ENCODE measurements at regions not wholly inside any gene's neighbourhood (a gene's known extent, or its start where the extent isn't known, plus 50 kb on each side); places are given as distances from the start of the nearest gene placed in this dataset.

- TF ChIP-seq CTCF (IDR thresholded peaks at IDR 0.05) (no peak), POLR2AphosphoS2 (conservative IDR thresholded peaks at IDR 0.05; ENCODE audit: low read length) (no peak), HDAC2 (IDR thresholded peaks at IDR 0.05) (no peak), JUNB (IDR thresholded peaks at IDR 0.05) (no peak), KDM5A (IDR thresholded peaks at IDR 0.05) (no peak), CHD4 (IDR thresholded peaks at IDR 0.05; ENCODE audit: borderline replicate concordance) (no peak)
Observed at GRCh38 chr2:121014876-121015275, 270.1 kb downstream of the TFCP2L1 start.
